ENCODE measurements at regions not wholly inside any gene's neighbourhood (a gene's known extent, or its start where the extent isn't known, plus 50 kb on each side); places are given as distances from the start of the nearest gene placed in this dataset.

DNA sequence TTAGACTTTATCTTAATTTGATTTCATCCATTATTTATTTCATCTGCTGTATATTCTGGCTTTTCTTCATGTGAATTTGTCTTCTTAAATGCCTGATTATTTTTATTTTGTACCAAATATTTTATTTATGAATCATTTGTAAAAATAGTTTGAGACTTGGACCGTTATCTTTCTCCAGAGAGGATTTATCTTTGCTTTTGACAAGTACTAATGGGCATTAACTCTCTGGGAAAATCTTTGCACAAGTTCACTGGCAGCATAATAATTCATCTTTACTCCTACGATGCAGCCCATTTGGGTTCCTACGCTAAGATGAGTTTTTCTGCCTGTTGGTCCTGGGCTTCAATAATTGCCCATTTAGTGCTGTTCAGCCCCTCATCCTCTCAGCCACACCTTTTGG is 131.0 kb upstream of the RORB start:
- in situ Hi-C loops (cut with MboI; ENCODE audit: low sequenced_read_pairs, unreplicated experiment) = no loop called here
- TF ChIP-seq, protein P1, sequence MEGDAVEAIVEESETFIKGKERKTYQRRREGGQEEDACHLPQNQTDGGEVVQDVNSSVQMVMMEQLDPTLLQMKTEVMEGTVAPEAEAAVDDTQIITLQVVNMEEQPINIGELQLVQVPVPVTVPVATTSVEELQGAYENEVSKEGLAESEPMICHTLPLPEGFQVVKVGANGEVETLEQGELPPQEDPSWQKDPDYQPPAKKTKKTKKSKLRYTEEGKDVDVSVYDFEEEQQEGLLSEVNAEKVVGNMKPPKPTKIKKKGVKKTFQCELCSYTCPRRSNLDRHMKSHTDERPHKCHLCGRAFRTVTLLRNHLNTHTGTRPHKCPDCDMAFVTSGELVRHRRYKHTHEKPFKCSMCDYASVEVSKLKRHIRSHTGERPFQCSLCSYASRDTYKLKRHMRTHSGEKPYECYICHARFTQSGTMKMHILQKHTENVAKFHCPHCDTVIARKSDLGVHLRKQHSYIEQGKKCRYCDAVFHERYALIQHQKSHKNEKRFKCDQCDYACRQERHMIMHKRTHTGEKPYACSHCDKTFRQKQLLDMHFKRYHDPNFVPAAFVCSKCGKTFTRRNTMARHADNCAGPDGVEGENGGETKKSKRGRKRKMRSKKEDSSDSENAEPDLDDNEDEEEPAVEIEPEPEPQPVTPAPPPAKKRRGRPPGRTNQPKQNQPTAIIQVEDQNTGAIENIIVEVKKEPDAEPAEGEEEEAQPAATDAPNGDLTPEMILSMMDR (IDR thresholded peaks at IDR 0.05; ENCODE audit: borderline replicate concordance, control extremely low read depth, extremely low read depth, insufficient read depth, missing control alignments) = no peak
- no peak for DNase-seq (ENCODE audit: low spot score)

DNA sequence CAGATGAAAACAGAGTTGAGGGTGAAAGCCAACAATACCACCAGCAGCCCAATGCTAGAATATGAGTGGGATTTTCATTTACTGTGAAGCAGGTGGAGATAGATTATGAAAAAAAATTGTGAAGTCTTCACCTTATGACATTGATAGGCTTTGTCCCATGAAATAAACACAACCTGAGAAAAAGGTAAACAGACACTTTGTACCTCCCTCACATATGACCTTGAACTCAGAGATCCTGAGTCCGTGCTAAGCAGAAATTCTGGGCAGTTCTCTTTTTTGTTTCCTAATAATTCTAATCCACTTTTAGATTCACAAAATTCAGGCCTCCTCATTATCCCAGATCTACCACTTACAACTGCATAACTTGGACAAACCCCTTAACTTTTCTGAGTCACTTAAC is 127.3 kb upstream of the RORB start:
- in situ Hi-C loops (cut with MboI; ENCODE audit: low sequenced_read_pairs, unreplicated experiment) = no loop called here
- TF ChIP-seq, protein P1 (IDR thresholded peaks at IDR 0.05; ENCODE audit: borderline replicate concordance, control extremely low read depth, extremely low read depth, insufficient read depth, missing control alignments) = no peak
- no peak for DNase-seq (ENCODE audit: low spot score)

DNA sequence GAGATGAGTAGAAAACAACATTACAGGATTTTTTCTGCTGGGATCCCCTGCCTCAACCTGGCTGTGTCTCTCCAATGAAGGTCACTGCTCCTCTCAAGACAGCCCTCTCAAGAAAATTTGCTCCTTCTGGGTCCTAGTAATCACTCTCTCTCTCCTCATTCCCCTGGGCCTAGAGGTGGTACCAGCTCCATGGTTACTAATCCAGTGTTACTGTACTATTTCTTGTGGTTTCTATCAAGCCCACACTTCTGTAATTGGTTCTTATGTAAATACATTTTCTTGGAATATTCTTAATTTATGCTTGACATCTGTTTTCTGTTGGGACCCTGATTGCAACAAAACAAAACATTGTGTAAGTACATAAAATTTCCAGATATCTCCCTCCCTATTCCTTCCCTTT is 123.8 kb upstream of the RORB start:
- TF ChIP-seq, protein P1 (IDR thresholded peaks at IDR 0.05; ENCODE audit: borderline replicate concordance, control extremely low read depth, extremely low read depth, insufficient read depth, missing control alignments) = no peak
- DNase-seq (ENCODE audit: low spot score) = no peak
- in situ Hi-C loops (cut with MboI; ENCODE audit: low sequenced_read_pairs, unreplicated experiment) = no loop called here

DNA sequence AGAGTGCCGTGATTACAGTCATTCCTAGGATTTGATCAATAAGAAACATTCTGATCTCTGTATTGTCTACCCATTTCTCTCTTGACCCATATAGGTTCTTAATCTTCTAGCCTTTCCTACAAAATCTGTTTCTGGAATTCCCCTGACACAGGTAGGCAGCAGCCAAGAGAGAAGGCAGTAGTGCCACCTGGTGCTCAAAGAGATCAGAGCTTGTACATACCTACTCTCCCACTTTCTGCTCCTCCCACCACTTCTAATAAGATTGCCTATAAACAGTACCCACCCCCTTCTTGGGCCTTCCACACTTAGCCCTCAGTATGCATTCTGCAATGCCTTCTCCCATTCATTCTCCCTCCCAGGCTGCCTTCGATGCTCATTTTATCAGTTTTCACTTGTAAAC is 117.4 kb upstream of the RORB start:
- TF ChIP-seq, protein P1 (IDR thresholded peaks at IDR 0.05; ENCODE audit: borderline replicate concordance, control extremely low read depth, extremely low read depth, insufficient read depth, missing control alignments) = peak; percentile 27
- DNase-seq (ENCODE audit: low spot score) = no peak
- in situ Hi-C loops (cut with MboI; ENCODE audit: low sequenced_read_pairs, unreplicated experiment) = no loop called here

DNA sequence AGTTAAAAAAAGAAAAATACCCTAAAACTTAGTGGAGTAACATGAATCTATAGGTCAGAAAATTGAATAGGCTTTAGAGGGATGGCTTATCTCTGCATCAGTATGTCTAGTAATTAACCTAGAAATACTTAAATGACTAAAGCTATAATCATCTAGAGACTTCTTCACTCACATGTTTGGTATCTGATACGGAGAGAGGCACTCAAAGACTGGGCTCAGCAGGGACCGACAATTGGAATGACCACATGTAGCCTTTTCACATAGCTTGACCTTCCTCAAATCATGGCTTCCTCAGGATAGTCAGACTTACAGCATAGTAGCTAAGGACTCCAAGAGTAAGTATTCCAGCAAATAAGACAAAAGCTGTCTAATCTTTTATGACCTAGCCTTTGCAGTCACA is 105.3 kb upstream of the RORB start:
- in situ Hi-C loops (cut with MboI; ENCODE audit: low sequenced_read_pairs, unreplicated experiment) = no loop called here
- DNase-seq (ENCODE audit: low spot score) = no peak
- TF ChIP-seq, protein P1 (IDR thresholded peaks at IDR 0.05; ENCODE audit: borderline replicate concordance, control extremely low read depth, extremely low read depth, insufficient read depth, missing control alignments) = no peak

DNA sequence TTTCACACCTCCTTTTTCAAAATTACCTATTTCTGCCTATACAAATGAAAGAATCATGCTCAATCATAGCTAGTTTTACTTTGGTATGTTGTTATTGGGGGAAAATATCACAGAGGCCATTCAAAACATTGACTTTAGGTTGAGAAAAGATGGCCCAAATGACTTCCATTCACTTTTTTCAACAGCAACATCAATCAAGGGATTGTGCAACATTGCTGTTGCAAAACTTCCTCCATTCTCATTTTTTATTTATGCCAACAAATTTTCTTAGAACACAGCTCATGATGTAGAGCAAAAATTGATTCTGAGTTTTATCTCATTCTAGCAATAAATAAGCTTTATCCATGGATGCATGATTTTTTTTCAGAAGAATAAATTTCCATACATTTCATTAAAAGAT is 93.6 kb upstream of the RORB start:
- no peak for DNase-seq (ENCODE audit: low spot score)
- in situ Hi-C loops (cut with MboI; ENCODE audit: low sequenced_read_pairs, unreplicated experiment) = no loop called here
- TF ChIP-seq, protein P1 (IDR thresholded peaks at IDR 0.05; ENCODE audit: borderline replicate concordance, control extremely low read depth, extremely low read depth, insufficient read depth, missing control alignments) = no peak

DNA sequence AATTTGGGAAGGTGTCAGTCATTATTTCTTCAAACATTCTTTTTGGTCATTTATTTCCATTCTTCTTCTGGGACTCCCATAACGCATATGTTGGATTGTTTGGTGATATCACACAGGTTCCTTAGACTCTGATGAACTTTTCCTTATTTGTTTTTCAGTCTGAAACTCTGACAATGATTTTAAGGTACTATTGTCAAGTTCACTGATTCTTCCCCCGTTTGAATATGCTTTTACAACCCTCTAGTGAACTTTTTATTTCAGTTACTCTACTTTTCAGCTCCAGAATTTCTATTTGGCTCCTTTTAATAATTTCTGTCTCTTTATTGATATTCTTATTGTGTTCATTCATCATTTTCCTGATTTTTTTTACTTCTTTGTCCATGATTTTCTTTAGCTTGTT is 92.5 kb upstream of the RORB start:
- no peak for DNase-seq (ENCODE audit: low spot score)
- TF ChIP-seq, protein P1 (IDR thresholded peaks at IDR 0.05; ENCODE audit: borderline replicate concordance, control extremely low read depth, extremely low read depth, insufficient read depth, missing control alignments) = no peak
- in situ Hi-C loops (cut with MboI; ENCODE audit: low sequenced_read_pairs, unreplicated experiment) = no loop called here
